Astrocyte (in vitro differentiated cells and primary cell): ENCODE measurements at regions not wholly inside any gene's neighbourhood (a gene's known extent, or its start where the extent isn't known, plus 50 kb on each side); places are given as distances from the start of the nearest gene placed in this dataset.

Experiments
- EZH2 ChIP-seq: IDR thresholded peaks from 2 replicates; pipeline ENCODE4 v1.6.1; 2012; ENCODE audit warnings: mild to moderate bottlenecking, low read length, inconsistent platforms; ENCODE audit not compliant: insufficient read depth
- TF ChIP-seq, protein P1 (sequence below): IDR thresholded peaks from 2 replicates; pipeline ENCODE4 v1.5.1; 2011; ENCODE audit warnings: low read depth, mild to moderate bottlenecking, inconsistent platforms, low read length, moderate library complexity; ENCODE audit not compliant: insufficient read depth

DNA sequence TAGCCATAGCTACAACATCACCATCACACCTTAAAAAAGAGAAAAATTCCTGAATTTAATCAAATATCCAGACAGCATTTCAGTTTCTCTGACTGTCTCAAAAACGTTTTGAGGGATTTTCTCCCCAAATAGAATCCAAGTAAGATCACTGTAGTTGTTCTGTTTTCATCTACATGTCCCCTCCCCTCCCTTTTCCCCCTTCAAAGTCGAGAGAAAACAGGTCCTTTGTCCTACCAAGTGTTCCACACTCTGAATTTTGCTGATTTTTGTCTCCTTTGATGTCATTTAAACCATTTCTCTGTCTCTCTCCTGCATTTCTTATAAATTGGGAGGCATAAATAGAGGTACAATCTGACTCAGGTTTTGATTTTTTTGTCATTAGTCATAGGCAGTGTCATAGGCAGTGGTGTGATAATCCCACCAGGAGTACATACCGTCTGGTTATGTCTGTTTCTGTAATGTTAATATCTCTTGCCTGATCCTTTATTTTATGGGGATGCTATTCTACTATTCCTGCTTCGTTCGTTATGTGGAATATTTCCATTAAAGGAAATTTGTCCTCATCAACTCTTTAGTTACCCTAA, 348.6 kb downstream of the PTTG2 start:
- TF ChIP-seq, protein P1, sequence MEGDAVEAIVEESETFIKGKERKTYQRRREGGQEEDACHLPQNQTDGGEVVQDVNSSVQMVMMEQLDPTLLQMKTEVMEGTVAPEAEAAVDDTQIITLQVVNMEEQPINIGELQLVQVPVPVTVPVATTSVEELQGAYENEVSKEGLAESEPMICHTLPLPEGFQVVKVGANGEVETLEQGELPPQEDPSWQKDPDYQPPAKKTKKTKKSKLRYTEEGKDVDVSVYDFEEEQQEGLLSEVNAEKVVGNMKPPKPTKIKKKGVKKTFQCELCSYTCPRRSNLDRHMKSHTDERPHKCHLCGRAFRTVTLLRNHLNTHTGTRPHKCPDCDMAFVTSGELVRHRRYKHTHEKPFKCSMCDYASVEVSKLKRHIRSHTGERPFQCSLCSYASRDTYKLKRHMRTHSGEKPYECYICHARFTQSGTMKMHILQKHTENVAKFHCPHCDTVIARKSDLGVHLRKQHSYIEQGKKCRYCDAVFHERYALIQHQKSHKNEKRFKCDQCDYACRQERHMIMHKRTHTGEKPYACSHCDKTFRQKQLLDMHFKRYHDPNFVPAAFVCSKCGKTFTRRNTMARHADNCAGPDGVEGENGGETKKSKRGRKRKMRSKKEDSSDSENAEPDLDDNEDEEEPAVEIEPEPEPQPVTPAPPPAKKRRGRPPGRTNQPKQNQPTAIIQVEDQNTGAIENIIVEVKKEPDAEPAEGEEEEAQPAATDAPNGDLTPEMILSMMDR: no peak
- no peak for TF ChIP-seq EZH2
